Keratinocyte (primary cell): ENCODE measurements at regions not wholly inside any gene's neighbourhood (a gene's known extent, or its start where the extent isn't known, plus 50 kb on each side); places are given as distances from the start of the nearest gene placed in this dataset.

Experiments used
- EZH2 ChIP-seq: IDR thresholded peaks from one replicate; pipeline ENCODE4 v1.6.1; 2012; ENCODE audit warnings: inconsistent platforms, mild to moderate bottlenecking, low read length, moderate library complexity
- TF ChIP-seq, protein P1 (sequence below), 3 experiments: IDR thresholded peaks in 1 of 3; conservative IDR thresholded peaks in 1 of 3; optimal IDR thresholded peaks in 1 of 3; 2 replicates in 2 of 3; 3 replicates in 1 of 3; pipeline versions ENCODE3 to v1.5.1; 2011; ENCODE audit warnings: low read length in 3 of 3, mild to moderate bottlenecking in 3 of 3, moderate library complexity in 2 of 3, control low read depth in 1 of 3, inconsistent platforms in 1 of 3; ENCODE audit not compliant: insufficient read depth in 2 of 3; ENCODE audit errors: extremely low read depth in 1 of 3

GRCh38 chr6:139927742-139928305 is 553.4 kb upstream of the CITED2 start:
- TF ChIP-seq, protein P1, sequence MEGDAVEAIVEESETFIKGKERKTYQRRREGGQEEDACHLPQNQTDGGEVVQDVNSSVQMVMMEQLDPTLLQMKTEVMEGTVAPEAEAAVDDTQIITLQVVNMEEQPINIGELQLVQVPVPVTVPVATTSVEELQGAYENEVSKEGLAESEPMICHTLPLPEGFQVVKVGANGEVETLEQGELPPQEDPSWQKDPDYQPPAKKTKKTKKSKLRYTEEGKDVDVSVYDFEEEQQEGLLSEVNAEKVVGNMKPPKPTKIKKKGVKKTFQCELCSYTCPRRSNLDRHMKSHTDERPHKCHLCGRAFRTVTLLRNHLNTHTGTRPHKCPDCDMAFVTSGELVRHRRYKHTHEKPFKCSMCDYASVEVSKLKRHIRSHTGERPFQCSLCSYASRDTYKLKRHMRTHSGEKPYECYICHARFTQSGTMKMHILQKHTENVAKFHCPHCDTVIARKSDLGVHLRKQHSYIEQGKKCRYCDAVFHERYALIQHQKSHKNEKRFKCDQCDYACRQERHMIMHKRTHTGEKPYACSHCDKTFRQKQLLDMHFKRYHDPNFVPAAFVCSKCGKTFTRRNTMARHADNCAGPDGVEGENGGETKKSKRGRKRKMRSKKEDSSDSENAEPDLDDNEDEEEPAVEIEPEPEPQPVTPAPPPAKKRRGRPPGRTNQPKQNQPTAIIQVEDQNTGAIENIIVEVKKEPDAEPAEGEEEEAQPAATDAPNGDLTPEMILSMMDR (optimal IDR thresholded peaks at IDR 0.05 in 1 of 3, IDR thresholded peaks at IDR 0.05 in 1 of 3, conservative IDR thresholded peaks at IDR 0.05 in 1 of 3; ENCODE audit: extremely low read depth in 1 of 3, insufficient read depth in 2 of 3, low read length in 3 of 3): no peak
- no peak for TF ChIP-seq EZH2
